Heart right ventricle (tissue), 16 donors: ENCODE measurements at regions not wholly inside any gene's neighbourhood (a gene's known extent, or its start where the extent isn't known, plus 50 kb on each side); places are given as distances from the start of the nearest gene placed in this dataset.

Source experiments
- ATAC-seq, 8 donors: fragments of 200-7000 bp; cut with Tn5 transposase; one replicate each; pipeline ENCODE4 v1.9.1; 2020; ENCODE audit warnings: mild to moderate bottlenecking in 8 of 8, moderate library complexity in 8 of 8, moderate number of reproducible peaks in 1 of 8
- DNase-seq, 2 donors: peaks; one replicate each; pipeline ENCODE4 v3.0.0-alpha.2; 2020
- H3K27ac ChIP-seq, 10 donors: fragments of 200-600 bp; sonication (generic) in 2 of 10; one replicate each; pipeline versions ENCODE4 v1.5.0 to v1.8.0; 2020 to 2022; ENCODE audit warnings: mild to moderate bottlenecking in 3 of 10
- H3K27me3 ChIP-seq, 7 donors: fragments of 200-600 bp; one replicate each; pipeline ENCODE4 v1.8.0; 2021 to 2022; ENCODE audit warnings: mild to moderate bottlenecking in 2 of 7
- H3K36me3 ChIP-seq, 9 donors: fragments of 200-600 bp; sonication (generic) in 1 of 9; one replicate each; pipeline versions ENCODE4 v1.5.0 to v1.8.0; 2020 to 2022; ENCODE audit warnings: mild to moderate bottlenecking in 2 of 9
- H3K4me1 ChIP-seq, 9 donors: fragments of 200-600 bp; sonication (generic) in 1 of 9; one replicate each; pipeline versions ENCODE4 v1.5.0 to v1.8.0; 2020 to 2022; ENCODE audit warnings: mild to moderate bottlenecking in 4 of 9
- H3K4me3 ChIP-seq, 10 donors: fragments of 200-600 bp; sonication (generic) in 2 of 10; one replicate each; pipeline versions ENCODE4 v1.5.0 to v1.8.0; 2020 to 2022; ENCODE audit warnings: mild to moderate bottlenecking in 7 of 10, moderate library complexity in 2 of 10
- H3K9me3 ChIP-seq, 11 donors: fragments of 200-600 bp in 10 of 11; sonication (generic) in 2 of 11; one replicate each; pipeline versions ENCODE4 v1.5.0 to v1.8.0; 2013 to 2022; ENCODE audit warnings: mild to moderate bottlenecking in 2 of 11, control low read depth in 1 of 11, moderate library complexity in 1 of 11
- WGBS, 2 donors: extraction: QIAGEN DNeasy Blood & Tissue Kit; methylation state at CpG; one replicate each; pipeline ENCODE4 v1.1.7; 2013; ENCODE audit warnings: inconsistent platforms in 1 of 2; 5-methylcytosine and 5-hydroxymethylcytosine counted together
- intact Hi-C, 10 donors: fragments of 100-400 bp; cut with DNase I; formaldehyde crosslinking; loops; one replicate each; pipeline versions ENCODE4 v1.11.1 to v1.14.2; 2022
- TF ChIP-seq, protein P1 (sequence below), 9 donors: fragments of 200-600 bp; sonication (generic) in 2 of 9; IDR thresholded peaks; one replicate each; pipeline versions ENCODE4 v1.5.0 to v1.8.0; 2021 to 2022; ENCODE audit warnings: antibody characterized with exemption in 9 of 9, mild to moderate bottlenecking in 5 of 9, moderate library complexity in 1 of 9
- donor health status: Arrhythmogenic right ventricular cardiomyopathy.
- donor health status: ischemic (EF 13 %, LVEDD 7.1; RV severe dilation, severe dysfunction).
- donor health status: healthy with polysubstance abuse.
- donor health status: DM: no; HTN: yes; CAD: no.
- donor health status: DM: no; HTN: no; CAD: no.
- donor health status: ischemic (EF 25% LVEDD 6.9; RV normal size, moderate dysfunction).
- donor health status: ischemic (EF 25% LVEDD 5.7; RV mildly dilated, moderate dysfunction).
- donor health status: healthy.
- donor health status: DM: yes; HTN: yes; CAD: no.
- donor health status: Ischemic cardiomyopathy.
- donor health status: ischemic (EF 35%, LVEDD 5.7; RV mildly dilated, moderate dysfunction).
- donor health status: nonischemic (EF 11% LVEDD 7.7; RV severe dilation, severe dysfunction).
- donor health status: DM: yes; HTN: yes; CAD: no.
- donor health status: PGD.
- donor health status: ischemic (EF 29% LVEDD 5.4; RV normal size, mild dysfunction).
- donor health status: nonischemic (EF 23%, LVEDD 6.1; RV moderate dilation, normal function).

DNA sequence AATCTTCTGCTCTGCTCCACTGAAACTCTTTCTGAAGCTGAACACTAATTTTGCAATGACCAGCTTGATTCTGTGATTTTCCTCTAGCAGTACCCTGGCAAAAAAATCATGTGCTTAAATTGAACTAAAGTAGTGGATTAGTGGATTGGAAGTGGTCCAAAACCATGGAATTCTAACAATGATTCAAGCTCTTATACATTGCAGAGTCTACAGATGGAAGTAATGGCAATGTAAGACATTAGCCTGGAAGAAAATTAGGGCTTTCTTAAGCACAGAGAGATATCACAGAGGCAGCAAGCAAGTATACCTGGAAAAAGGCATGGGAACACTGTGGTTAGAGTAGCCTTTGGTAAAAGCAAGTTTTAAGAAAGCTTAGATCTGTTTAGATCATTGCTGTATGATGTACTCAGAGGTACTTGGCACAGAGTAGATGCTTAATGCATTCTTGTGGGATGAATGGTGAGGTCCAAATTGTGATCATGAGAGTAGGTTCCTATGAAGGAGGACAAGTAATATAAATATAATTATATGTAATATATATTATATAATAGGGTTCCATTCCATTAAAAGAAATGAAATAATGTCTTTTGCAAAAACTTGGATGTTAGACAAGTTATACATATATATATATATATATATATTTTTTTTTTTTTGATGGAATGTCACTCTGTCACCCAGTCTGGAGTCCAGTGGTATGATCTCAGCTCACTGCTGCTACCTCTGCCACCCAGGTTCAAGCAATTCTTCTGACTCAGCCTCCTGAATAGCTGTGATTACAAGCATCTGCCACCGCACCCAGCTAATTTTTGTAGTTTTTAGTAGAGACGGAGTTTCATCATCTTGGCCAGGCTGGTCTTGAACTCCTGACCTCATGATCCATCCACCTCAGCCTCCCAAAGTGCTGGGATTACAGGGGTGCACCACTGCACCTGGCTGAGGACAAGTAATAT, 172.2 kb upstream of the SCN7A start:
- Histone ChIP-seq H3K36me3 (no peaks in the 10 kb centered on the region), H3K4me3 (no peak overlapping the region), H3K9me3 (peaks cover 0 to 10% (median 0%) of the 10 kb centered on the region in 11 donors), H3K27ac (no peak overlapping the region), H3K4me1 (peaks cover 0 to 5% (median 0%) of the 10 kb centered on the region in 9 donors), H3K27me3 (no peaks in the 10 kb centered on the region)
- TF ChIP-seq, protein P1, sequence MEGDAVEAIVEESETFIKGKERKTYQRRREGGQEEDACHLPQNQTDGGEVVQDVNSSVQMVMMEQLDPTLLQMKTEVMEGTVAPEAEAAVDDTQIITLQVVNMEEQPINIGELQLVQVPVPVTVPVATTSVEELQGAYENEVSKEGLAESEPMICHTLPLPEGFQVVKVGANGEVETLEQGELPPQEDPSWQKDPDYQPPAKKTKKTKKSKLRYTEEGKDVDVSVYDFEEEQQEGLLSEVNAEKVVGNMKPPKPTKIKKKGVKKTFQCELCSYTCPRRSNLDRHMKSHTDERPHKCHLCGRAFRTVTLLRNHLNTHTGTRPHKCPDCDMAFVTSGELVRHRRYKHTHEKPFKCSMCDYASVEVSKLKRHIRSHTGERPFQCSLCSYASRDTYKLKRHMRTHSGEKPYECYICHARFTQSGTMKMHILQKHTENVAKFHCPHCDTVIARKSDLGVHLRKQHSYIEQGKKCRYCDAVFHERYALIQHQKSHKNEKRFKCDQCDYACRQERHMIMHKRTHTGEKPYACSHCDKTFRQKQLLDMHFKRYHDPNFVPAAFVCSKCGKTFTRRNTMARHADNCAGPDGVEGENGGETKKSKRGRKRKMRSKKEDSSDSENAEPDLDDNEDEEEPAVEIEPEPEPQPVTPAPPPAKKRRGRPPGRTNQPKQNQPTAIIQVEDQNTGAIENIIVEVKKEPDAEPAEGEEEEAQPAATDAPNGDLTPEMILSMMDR (IDR thresholded peaks at IDR 0.05): no peak
- ATAC-seq (no peak), DNase-seq (no peak)
- WGBS, 2 donors: 90 to 97% methylated on average over 2 of the region's 2 CpGs
- intact Hi-C loops: no loop called here

DNA sequence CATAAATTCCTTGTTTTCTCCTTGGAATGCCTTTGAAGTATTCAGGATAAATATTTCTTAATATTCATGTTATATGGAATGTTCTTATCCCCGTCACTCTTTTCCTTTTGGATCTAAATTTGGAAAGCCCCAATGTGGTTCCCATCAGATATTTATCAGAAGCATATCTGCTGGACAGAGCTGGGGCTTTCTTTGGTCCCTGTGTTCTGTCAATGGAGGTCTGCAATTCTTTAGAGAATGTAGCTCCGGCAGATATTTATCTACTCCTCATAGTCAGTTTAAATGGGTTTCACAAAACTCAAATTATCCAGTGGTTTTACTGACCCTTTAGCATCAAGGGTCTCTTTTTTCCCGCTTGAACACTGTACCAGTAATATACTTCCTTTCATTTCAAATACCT, 167.8 kb upstream of the SCN7A start:
- intact Hi-C loops: no loop called here

DNA sequence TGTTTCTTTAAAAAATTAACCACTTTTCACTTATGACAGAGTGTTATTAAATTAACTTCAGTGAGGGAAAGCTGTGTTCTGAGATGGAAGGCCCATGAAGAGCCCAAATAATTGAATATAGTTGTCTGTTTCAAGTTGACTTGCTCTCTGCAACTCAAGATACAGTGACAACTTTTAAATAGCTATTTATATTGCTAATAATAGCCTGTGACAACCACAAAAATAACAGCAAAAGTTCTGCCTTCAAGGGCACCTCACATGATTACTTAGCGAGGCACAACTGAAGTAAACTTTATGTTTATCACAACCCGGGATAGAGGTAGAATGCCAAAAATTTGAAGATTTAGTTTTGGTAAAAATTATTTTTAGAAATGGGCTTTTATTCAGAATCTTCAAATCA, 167.3 kb upstream of the SCN7A start:
- TF ChIP-seq, protein P1 (IDR thresholded peaks at IDR 0.05): no peak
- DNase-seq: no peak
- Histone ChIP-seq H3K4me1 (peaks cover 0 to 10% (median 0%) of the 10 kb centered on the region in 9 donors), H3K36me3 (no peaks in the 10 kb centered on the region), H3K9me3 (peaks cover 0 to 10% (median 0%) of the 10 kb centered on the region in 11 donors), H3K4me3 (no peak overlapping the region), H3K27ac (peak overlapping the region in 5 of 10 donors; percentile 4 to 49 (median 42)), H3K27me3 (no peaks in the 10 kb centered on the region)
- intact Hi-C loops: no loop called here
- peak in 6 of 8 donors; percentile 33 to 77 (median 60) for ATAC-seq
- WGBS, 2 donors: 42 to 48% methylated on average over 2 of the region's 2 CpGs

More for the DNA sequence above, 167.8 kb upstream of the SCN7A start:
- Histone ChIP-seq H3K27ac (peak overlapping the region in 5 of 10 donors; percentile 4 to 49 (median 42)), H3K36me3 (no peaks in the 10 kb centered on the region), H3K4me1 (peaks cover 0 to 10% (median 0%) of the 10 kb centered on the region in 9 donors), H3K4me3 (no peak overlapping the region), H3K9me3 (peaks cover 0 to 10% (median 0%) of the 10 kb centered on the region in 11 donors), H3K27me3 (no peaks in the 10 kb centered on the region)
- no peak for DNase-seq
- TF ChIP-seq, protein P1 (IDR thresholded peaks at IDR 0.05): no peak
- ATAC-seq: no peak
- 51 to 52% methylated on average over 3 of the region's 3 CpGs for WGBS, 2 donors

DNA sequence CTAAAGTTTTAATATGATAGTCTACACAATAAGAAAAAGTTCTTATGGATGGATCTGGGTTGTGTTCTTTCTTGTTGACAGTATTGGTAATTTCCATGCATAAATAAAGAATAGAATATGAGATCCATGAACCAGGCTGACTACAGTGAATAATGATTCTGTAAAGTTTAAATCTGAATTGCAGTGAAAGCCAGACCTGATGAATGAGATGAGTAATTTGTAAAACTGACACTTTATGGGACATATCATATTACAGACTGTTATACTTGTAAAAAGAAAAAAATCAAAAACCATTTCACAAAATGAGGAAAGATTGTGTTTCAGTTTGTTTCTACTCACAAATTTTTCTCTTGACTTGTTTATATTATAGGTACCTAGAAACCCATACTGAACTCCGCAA, 164.9 kb upstream of the SCN7A start:
- DNase-seq: no peak
- WGBS, 2 donors: 92 to 100% methylated on average over 1 of the region's 1 CpG
- intact Hi-C loops: no loop called here

More for the DNA sequence above, 164.9 kb upstream of the SCN7A start:
- H3K36me3 ChIP-seq: no peaks in the 10 kb centered on the region
- no peak overlapping the region for H3K4me3 ChIP-seq
- H3K27ac ChIP-seq: no peak overlapping the region
- H3K9me3 ChIP-seq: peaks cover 0 to 10% (median 0%) of the 10 kb centered on the region in 11 donors
- no peaks in the 10 kb centered on the region for H3K27me3 ChIP-seq
- H3K4me1 ChIP-seq: peaks cover 0 to 10% (median 0%) of the 10 kb centered on the region in 9 donors
- ATAC-seq: no peak
- TF ChIP-seq, protein P1 (IDR thresholded peaks at IDR 0.05): no peak
